Natural killer cell (primary cell): ENCODE measurements at regions not wholly inside any gene's neighbourhood (a gene's known extent, or its start where the extent isn't known, plus 50 kb on each side); places are given as distances from the start of the nearest gene placed in this dataset.
"Not testable (repeated sequence)": the region's sequence is repeated elsewhere in the genome, so short reads cannot be mapped to it uniquely, and the experiment has no call there.

Experiments used
- ATAC-seq, 3 donors: fragments of 150-1000 bp in 2 of 3; fragments of 200-7000 bp in 1 of 3; cut with Tn5 transposase; 1 replicate in 1 of 3; 2 replicates in 2 of 3; pipeline ENCODE4 v1.10.0; 2021; ENCODE audit warnings: mild to moderate bottlenecking in 2 of 3, moderate library complexity in 2 of 3
- DNase-seq, 2 donors: peaks; one replicate each; pipeline versions ENCODE4 v3.0.0 to v3.0.0-alpha.2; 2013 to 2021; ENCODE audit warnings: mixed read lengths in 1 of 2
- H3K27ac ChIP-seq: one replicate; pipeline ENCODE4 v1.5.1; 2013; ENCODE audit warnings: mild to moderate bottlenecking, low read length
- H3K27me3 ChIP-seq: one replicate; pipeline ENCODE4 v1.6.1; 2013; ENCODE audit warnings: low read length; ENCODE audit not compliant: control insufficient read depth, insufficient read depth
- H3K36me3 ChIP-seq: one replicate; pipeline ENCODE4 v1.6.1; 2013; ENCODE audit warnings: low read length; ENCODE audit not compliant: control insufficient read depth, insufficient read depth
- H3K4me1 ChIP-seq: one replicate; pipeline ENCODE4 v1.6.1; 2013; ENCODE audit warnings: low read length; ENCODE audit not compliant: control insufficient read depth, insufficient read depth
- H3K4me3 ChIP-seq: one replicate; pipeline ENCODE4 v1.5.1; 2013; ENCODE audit warnings: low read length
- H3K9me3 ChIP-seq: one replicate; pipeline ENCODE4 v1.6.1; 2013; ENCODE audit warnings: low read length; ENCODE audit not compliant: control insufficient read depth, insufficient read depth
- H3K27ac Mint-ChIP-seq, 2 donors: one replicate each; pipeline ENCODE4 v1.8.0; 2022; ENCODE audit warnings: mild to moderate bottlenecking in 2 of 2, mixed read lengths in 2 of 2, moderate library complexity in 1 of 2
- H3K27me3 Mint-ChIP-seq, 2 donors: one replicate each; pipeline ENCODE4 v1.8.0; 2022; ENCODE audit warnings: low read depth in 2 of 2, mixed read lengths in 2 of 2
- H3K36me3 Mint-ChIP-seq: one replicate; pipeline ENCODE4 v1.8.0; 2022; ENCODE audit warnings: mixed read lengths
- H3K4me1 Mint-ChIP-seq, 2 donors: one replicate each; pipeline ENCODE4 v1.8.0; 2022; ENCODE audit warnings: mixed read lengths in 2 of 2
- H3K4me3 Mint-ChIP-seq: one replicate; pipeline ENCODE4 v1.8.0; 2022; ENCODE audit warnings: mild to moderate bottlenecking, moderate library complexity, mixed read lengths
- H3K9me3 Mint-ChIP-seq, 2 donors: one replicate each; pipeline ENCODE4 v1.8.0; 2022; ENCODE audit warnings: mixed read lengths in 2 of 2
- CTCF ChIP-seq: fragments of 200-600 bp; IDR thresholded peaks from one replicate; pipeline ENCODE4 v1.8.0; 2022; ENCODE audit warnings: antibody characterized with exemption
- WGBS: methylation state at CpG from one replicate; pipeline ENCODE4 v1.1.7; 2013; ENCODE audit warnings: missing lambda C conversion rate; ENCODE audit not compliant: insufficient coverage; 5-methylcytosine and 5-hydroxymethylcytosine counted together
- intact Hi-C: fragments of 100-400 bp; cut with micrococcal nuclease; formaldehyde crosslinking; loops from one replicate; pipeline ENCODE4 v1.14.2; 2022

- Histone ChIP-seq H3K27ac (no peak overlapping the region), H3K4me3 (no peak overlapping the region), H3K9me3 (no peaks in the 10 kb centered on the region), H3K36me3 (no peaks in the 10 kb centered on the region), H3K4me1 (no peaks in the 10 kb centered on the region), H3K27me3 (no peaks in the 10 kb centered on the region)
- Mint-ChIP-seq H3K36me3 (peaks cover 9% of the 10 kb centered on the region), H3K9me3 (peaks cover 14 to 16% of the 10 kb centered on the region in 2 donors), H3K4me3 (no peak overlapping the region), H3K4me1 (no peaks in the 10 kb centered on the region), H3K27ac (no peak overlapping the region), H3K27me3 (no peaks in the 10 kb centered on the region)
- DNase-seq: no peak
- no peak for ATAC-seq
- intact Hi-C loops: no loop called here
- TF ChIP-seq CTCF: no peak
- WGBS: 97% methylated on average over 2 of the region's 2 CpGs
Measured at GRCh38 chr3:116512281-116512680, 67.0 kb upstream of the LSAMP start.

- H3K9me3 Mint-ChIP-seq: peaks cover 14 to 17% of the 10 kb centered on the region in 2 donors
- DNase-seq (no peak), ATAC-seq (no peak)
- H3K4me1 ChIP-seq: no peaks in the 10 kb centered on the region
- peaks cover 9% of the 10 kb centered on the region for H3K36me3 Mint-ChIP-seq
- no peak for TF ChIP-seq CTCF
- no peak overlapping the region for H3K27ac ChIP-seq
- H3K4me1 Mint-ChIP-seq: no peaks in the 10 kb centered on the region
- no peaks in the 10 kb centered on the region for H3K27me3 Mint-ChIP-seq
- no peaks in the 10 kb centered on the region for H3K9me3 ChIP-seq
- H3K4me3 ChIP-seq: no peak overlapping the region
- no peaks in the 10 kb centered on the region for H3K36me3 ChIP-seq
- H3K27ac Mint-ChIP-seq: no peak overlapping the region
- intact Hi-C loops: no loop called here
- H3K27me3 ChIP-seq: no peaks in the 10 kb centered on the region
- 56% methylated on average over 2 of the region's 2 CpGs for WGBS
- H3K4me3 Mint-ChIP-seq: no peak overlapping the region
Measured at GRCh38 chr3:116512931-116513330, 67.6 kb upstream of the LSAMP start.

- no peaks in the 10 kb centered on the region for H3K4me1 Mint-ChIP-seq
- no peak for TF ChIP-seq CTCF
- peaks cover 6% of the 10 kb centered on the region for H3K36me3 Mint-ChIP-seq
- ATAC-seq (no peak), DNase-seq (no peak)
- no peak overlapping the region for H3K4me3 ChIP-seq
- no peak overlapping the region for H3K4me3 Mint-ChIP-seq
- WGBS: no CpG with 5 or more reads among the region's 2 CpGs
- H3K9me3 Mint-ChIP-seq: peaks cover 11 to 13% of the 10 kb centered on the region in 2 donors
- intact Hi-C loops: no loop called here
- no peaks in the 10 kb centered on the region for H3K4me1 ChIP-seq
- H3K27me3 ChIP-seq: no peaks in the 10 kb centered on the region
- H3K9me3 ChIP-seq: no peaks in the 10 kb centered on the region
- H3K27me3 Mint-ChIP-seq: no peaks in the 10 kb centered on the region
- H3K27ac ChIP-seq: no peak overlapping the region
- no peak overlapping the region for H3K27ac Mint-ChIP-seq
- H3K36me3 ChIP-seq: no peaks in the 10 kb centered on the region
Measured at GRCh38 chr3:116515973-116516372, 70.7 kb upstream of the LSAMP start.

- intact Hi-C loops: no loop called here
Measured at GRCh38 chr3:116517308-116517707, 72.0 kb upstream of the LSAMP start.

GRCh38 chr3:116519101-116519500 is 73.8 kb upstream of the LSAMP start:
- H3K4me3 ChIP-seq, H3K27ac ChIP-seq, DNase-seq, H3K9me3 ChIP-seq, H3K27me3 ChIP-seq, H3K36me3 ChIP-seq, H3K27me3 Mint-ChIP-seq, ATAC-seq, H3K27ac Mint-ChIP-seq, H3K4me1 Mint-ChIP-seq, intact Hi-C loops, H3K36me3 Mint-ChIP-seq, H3K4me3 Mint-ChIP-seq, H3K4me1 ChIP-seq: not testable (repeated sequence)
- peaks cover 9 to 14% of the 10 kb centered on the region in 2 donors for H3K9me3 Mint-ChIP-seq
- 90% methylated on average over 22 of the region's 26 CpGs for WGBS

More at GRCh38 chr3:116517308-116517707, 72.0 kb upstream of the LSAMP start:
- ATAC-seq (no peak), DNase-seq (no peak)
- H3K4me3 Mint-ChIP-seq: no peak overlapping the region
- Histone ChIP-seq H3K4me3 (no peak overlapping the region), H3K9me3 (no peaks in the 10 kb centered on the region), H3K27ac (no peak overlapping the region), H3K27me3 (no peaks in the 10 kb centered on the region), H3K36me3 (no peaks in the 10 kb centered on the region), H3K4me1 (no peaks in the 10 kb centered on the region)
- peaks cover 9% of the 10 kb centered on the region for H3K36me3 Mint-ChIP-seq
- no CpG with 5 or more reads among the region's 1 CpG for WGBS
- H3K9me3 Mint-ChIP-seq: peaks cover 10 to 11% of the 10 kb centered on the region in 2 donors
- TF ChIP-seq CTCF: no peak
- no peak overlapping the region for H3K27ac Mint-ChIP-seq
- H3K27me3 Mint-ChIP-seq: no peaks in the 10 kb centered on the region
- no peaks in the 10 kb centered on the region for H3K4me1 Mint-ChIP-seq
